GM12878 (cell line): ENCODE measurements at regions not wholly inside any gene's neighbourhood (a gene's known extent, or its start where the extent isn't known, plus 50 kb on each side); places are given as distances from the start of the nearest gene placed in this dataset.

Experiments used
- CTCF ChIP-seq, 3 experiments: IDR thresholded peaks in 2 of 3; conservative IDR thresholded peaks in 1 of 3; 2 replicates each; pipeline ENCODE4 v1.5.1; 2011; ENCODE audit warnings: low read depth in 3 of 3, low read length in 3 of 3, mild to moderate bottlenecking in 3 of 3, control low read depth in 2 of 3, moderate library complexity in 2 of 3, inconsistent platforms in 1 of 3, mixed read lengths in 1 of 3; ENCODE audit not compliant: control insufficient read depth in 2 of 3, insufficient read depth in 1 of 3; ENCODE audit errors: extremely low read depth in 1 of 3
- CUX1 ChIP-seq: IDR thresholded peaks from 2 replicates; pipeline ENCODE4 v1.6.1; 2012; ENCODE audit warnings: improper control_type of control experiment, low read depth, low read length; ENCODE audit not compliant: insufficient replicate concordance
- E2F8 ChIP-seq: fragments of 450-650 bp; IDR thresholded peaks from 2 replicates; pipeline ENCODE4 v1.6.1; 2018; ENCODE audit warnings: mild to moderate bottlenecking, low read depth, moderate library complexity; ENCODE audit not compliant: partially characterized antibody
- EGR1 ChIP-seq, 2 experiments: IDR thresholded peaks; 1 replicate in 1 of 2; 2 replicates in 1 of 2; pipeline ENCODE4 v1.6.1; 2011 to 2012; ENCODE audit warnings: low read depth in 2 of 2, low read length in 2 of 2, borderline replicate concordance in 1 of 2, mild to moderate bottlenecking in 1 of 2, moderate library complexity in 1 of 2
- NR2C2 ChIP-seq: IDR thresholded peaks from 2 replicates; pipeline ENCODE4 v1.6.1; 2011; ENCODE audit warnings: borderline replicate concordance, low read depth; ENCODE audit not compliant: control insufficient read depth, insufficient read length
- YY1 ChIP-seq: IDR thresholded peaks from 2 replicates; pipeline ENCODE4 v1.6.1; 2011; ENCODE audit warnings: low read depth, mild to moderate bottlenecking, low read length
- ZZZ3 ChIP-seq: IDR thresholded peaks from 2 replicates; pipeline ENCODE4 v1.6.1; 2011; ENCODE audit warnings: low read depth; ENCODE audit not compliant: control insufficient read depth, insufficient read length

GRCh38 chr4:133270021-133270570, 121.0 kb downstream of the PCDH10 start (continued):
- no peak for TF ChIP-seq CTCF (IDR thresholded peaks at IDR 0.05 in 2 of 3, conservative IDR thresholded peaks at IDR 0.05 in 1 of 3; ENCODE audit: control insufficient read depth in 2 of 3, extremely low read depth in 1 of 3, insufficient read depth in 1 of 3, low read depth in 3 of 3, low read length in 3 of 3)
- no peak for TF ChIP-seq ZZZ3
- no peak for TF ChIP-seq CUX1
- TF ChIP-seq E2F8: no peak
- TF ChIP-seq EGR1 (IDR thresholded peaks at IDR 0.05; ENCODE audit: borderline replicate concordance in 1 of 2, low read depth in 2 of 2, low read length in 2 of 2): no peak
- TF ChIP-seq NR2C2: no peak
- no peak for TF ChIP-seq YY1
